GM18505 (cell line): ENCODE measurements at regions not wholly inside any gene's neighbourhood (a gene's known extent, or its start where the extent isn't known, plus 50 kb on each side); places are given as distances from the start of the nearest gene placed in this dataset.
A peak's percentile ranks its signal among the peaks of the same experiment; 100 is the strongest.

Experiments used
- ATAC-seq: cut with Tn5 transposase; IDR thresholded peaks from one replicate; pipeline ENCODE4 v1.9.1; 2021; ENCODE audit not compliant: unreplicated experiment
- POLR2A ChIP-seq: IDR thresholded peaks from 4 replicates; pipeline ENCODE4 v1.6.1; 2011; ENCODE audit warnings: borderline replicate concordance; ENCODE audit not compliant: insufficient read depth, insufficient read length; ENCODE audit errors: extremely low read depth

GRCh38 chr5:89451263-89451662 is 568.3 kb upstream of the MEF2C start:
- TF ChIP-seq POLR2A = no peak

DNA sequence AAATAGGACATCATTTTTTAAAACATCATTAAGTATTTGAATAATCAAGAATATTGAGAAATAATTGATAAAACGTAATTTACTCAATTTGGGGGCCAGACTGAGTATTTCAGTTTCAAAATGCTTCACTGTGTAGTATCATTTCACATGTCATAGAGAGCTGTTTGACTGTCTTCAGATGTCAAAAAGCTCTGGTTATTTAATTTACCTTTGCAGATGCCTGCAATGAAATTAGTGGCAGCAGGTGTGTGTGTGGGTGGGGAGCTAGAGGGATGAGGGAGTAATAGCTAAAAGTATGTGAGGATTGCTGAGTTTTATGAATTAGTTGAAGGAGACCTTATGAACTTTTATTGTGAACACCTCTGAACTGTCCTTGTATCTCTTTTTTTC is 567.2 kb upstream of the MEF2C start:
- TF ChIP-seq POLR2A = no peak
- no peak for ATAC-seq

More at GRCh38 chr5:89451263-89451662, 568.3 kb upstream of the MEF2C start:
- no peak for ATAC-seq

- no peak for ATAC-seq
Observed at GRCh38 chr5:89449392-89450148, 566.6 kb upstream of the MEF2C start.

DNA sequence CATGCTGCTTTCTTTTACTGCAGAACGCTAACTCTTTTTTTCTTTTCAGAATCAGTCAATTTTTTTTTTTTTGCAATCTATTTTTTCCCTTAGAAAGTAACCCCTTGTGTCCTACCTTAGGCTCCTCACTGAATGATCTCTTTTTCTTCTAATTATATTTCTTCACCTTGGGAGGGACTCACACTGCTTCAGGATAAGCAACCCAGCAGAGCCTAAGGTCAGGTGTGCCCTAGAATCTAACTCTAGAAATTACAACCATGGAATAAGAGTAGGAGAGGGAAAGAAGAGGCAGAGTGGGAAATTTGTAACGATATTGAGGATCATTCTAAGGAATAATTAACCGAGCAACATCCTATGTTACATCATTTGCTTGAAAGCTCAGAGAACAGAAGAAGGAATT is 564.0 kb upstream of the MEF2C start:
- no peak for ATAC-seq
- TF ChIP-seq POLR2A = no peak

More at GRCh38 chr5:89449392-89450148, 566.6 kb upstream of the MEF2C start:
- no peak for TF ChIP-seq POLR2A

DNA sequence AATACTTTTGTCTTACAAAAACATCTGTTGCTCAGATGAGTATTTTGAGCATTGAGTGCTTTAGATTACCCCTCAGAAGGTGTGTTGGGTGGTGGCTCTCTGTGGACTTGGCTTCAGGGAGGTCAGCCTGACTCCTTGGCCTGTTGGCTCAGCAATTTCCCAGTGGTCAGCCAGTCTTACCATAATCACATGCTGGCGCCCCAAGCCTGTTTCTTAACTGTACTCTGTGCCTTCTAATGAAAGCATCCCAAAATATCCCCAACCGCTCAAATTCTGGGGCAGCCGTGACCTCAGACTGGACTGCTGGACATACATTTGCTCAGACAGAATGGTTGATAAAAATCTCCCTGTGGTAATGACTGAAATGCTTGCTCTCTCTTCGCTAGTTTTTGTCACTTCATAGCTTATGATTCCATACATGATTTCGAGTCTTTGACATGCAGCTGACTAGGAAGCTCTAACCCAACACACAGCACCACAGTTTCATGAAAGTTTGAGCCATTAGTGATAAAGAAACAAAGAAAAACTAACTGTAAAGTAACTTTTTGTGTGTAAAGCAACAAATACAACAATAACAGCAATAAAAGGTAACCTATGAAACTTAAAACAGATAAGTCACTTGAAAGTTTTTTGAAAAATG is 562.2 kb upstream of the MEF2C start:
- ATAC-seq = no peak
- no peak for TF ChIP-seq POLR2A

- TF ChIP-seq POLR2A = no peak
- no peak for ATAC-seq
Observed at GRCh38 chr5:89444088-89444487, 561.1 kb upstream of the MEF2C start.

- TF ChIP-seq POLR2A = no peak
- no peak for ATAC-seq
Observed at GRCh38 chr5:89443508-89443907, 560.5 kb upstream of the MEF2C start.

DNA sequence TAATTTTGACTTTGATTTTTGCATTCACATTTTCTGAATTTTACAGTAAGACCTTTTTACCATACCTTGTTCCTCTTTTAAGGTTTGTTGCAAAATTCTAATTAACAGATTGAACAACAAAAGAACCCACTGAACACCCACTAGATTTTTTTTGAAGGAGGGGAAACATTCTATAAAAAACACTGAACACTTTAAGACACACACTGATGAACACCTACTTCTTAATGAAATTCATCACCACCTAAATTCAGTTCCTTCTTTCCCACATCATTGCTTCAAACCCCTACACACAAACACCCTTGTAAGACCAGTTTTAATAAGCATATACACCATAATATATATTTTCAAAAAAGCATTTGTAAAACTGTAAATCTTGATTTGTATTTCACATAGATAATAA is 559.0 kb upstream of the MEF2C start:
- ATAC-seq = no peak
- no peak for TF ChIP-seq POLR2A

- no peak for TF ChIP-seq POLR2A
- ATAC-seq = no peak
Observed at GRCh38 chr5:89440670-89441069, 557.7 kb upstream of the MEF2C start.

DNA sequence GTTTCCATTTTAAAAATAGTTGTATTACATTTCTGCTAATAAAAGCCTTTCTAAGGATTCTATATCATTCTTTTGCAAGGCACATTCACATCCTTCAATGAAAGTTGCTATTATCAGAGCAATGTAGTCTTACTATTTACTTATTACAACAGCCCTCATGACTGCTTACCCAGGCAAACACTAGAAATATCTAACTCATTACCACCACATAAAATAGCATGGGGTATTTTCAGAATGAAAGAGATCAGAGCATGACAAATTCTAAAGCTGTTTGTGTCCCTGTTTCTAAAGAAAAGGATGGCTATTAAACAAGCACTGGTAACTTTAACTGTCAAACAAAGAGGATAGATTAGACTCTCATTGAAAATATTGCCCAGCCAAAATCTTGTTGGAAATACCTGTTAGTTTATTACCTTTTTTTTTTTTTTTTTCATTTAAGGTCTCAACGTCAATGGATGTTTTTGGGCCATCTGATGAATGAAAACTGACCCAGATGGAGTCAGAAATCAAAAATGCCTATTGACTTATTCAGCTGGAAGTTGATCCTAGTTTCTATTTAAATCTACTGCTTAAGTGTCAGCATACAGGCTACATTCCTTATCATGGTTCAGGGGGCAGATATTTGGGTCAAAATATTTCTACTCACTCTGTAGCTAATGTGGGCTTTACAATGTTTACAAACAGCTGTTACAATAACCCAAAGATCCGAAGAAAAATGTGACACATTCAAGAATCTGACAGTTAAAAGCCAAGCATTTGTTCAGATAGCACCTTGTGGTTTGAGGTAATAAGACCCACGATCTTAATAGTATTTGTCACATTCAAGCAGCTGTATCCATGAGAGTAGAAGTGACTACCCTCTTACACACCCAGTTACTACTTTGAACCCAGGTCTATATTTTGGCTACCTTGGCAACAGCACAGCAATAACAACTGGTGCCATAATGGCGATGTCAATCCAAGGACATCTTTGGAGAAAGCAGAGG is 554.8 kb upstream of the MEF2C start:
- ATAC-seq = no peak
- no peak for TF ChIP-seq POLR2A

DNA sequence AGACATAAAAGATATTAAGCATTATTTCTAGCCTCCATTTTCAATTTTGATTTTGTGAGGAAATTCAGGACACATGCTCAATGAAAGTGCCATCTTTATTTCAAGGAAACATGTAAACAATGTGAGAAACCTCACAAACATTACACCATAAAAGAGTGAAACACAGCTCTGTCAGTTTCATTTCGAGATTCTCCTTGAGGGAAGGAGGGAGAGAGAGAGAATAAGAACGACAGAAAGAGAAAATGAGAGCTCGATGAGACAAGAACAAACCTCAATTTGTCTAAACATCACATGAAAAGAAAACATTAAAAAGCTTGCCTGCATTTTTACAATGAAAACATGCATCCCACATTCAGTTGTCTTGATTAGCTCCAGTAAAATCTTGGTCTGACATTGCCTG is 553.5 kb upstream of the MEF2C start:
- no peak for ATAC-seq

GRCh38 chr5:89435347-89435746 is 552.4 kb upstream of the MEF2C start:
- peak; percentile 33 for TF ChIP-seq POLR2A
- peak; percentile 73 for ATAC-seq

More for the DNA sequence above, 553.5 kb upstream of the MEF2C start:
- no peak for TF ChIP-seq POLR2A

DNA sequence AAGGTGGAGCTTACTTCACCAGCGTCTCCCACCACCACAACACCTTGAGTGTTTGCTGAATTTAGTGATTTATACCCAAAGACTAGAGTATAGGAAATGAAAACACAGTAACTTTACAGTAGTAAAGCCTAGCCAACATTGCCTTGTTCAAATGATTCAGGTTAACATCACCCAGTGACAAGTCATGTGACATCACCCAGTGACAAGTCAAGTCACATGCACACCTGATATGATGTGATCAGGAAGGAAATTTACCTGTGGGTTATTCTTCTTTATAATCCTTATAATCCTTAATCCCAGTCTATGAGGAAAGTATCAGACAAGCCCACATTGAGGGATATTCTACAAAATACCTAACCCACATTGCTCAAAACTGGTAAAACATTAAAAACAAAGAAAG is 545.6 kb upstream of the MEF2C start:
- ATAC-seq = no peak
- TF ChIP-seq POLR2A = no peak

GRCh38 chr5:89425062-89425461 is 542.1 kb upstream of the MEF2C start:
- TF ChIP-seq POLR2A = no peak
- no peak for ATAC-seq

GRCh38 chr5:89421035-89421434 is 538.1 kb upstream of the MEF2C start:
- TF ChIP-seq POLR2A = no peak
- peak; percentile 69 for ATAC-seq
